Activated CD4-positive, alpha-beta memory T cell treated with anti-CD3 and anti-CD28 coated beads, Interleukin-2, amount 10 ng/mL, durations not matched to agents 7 days and 5 days (primary cell): ENCODE measurements at regions not wholly inside any gene's neighbourhood (a gene's known extent, or its start where the extent isn't known, plus 50 kb on each side); places are given as distances from the start of the nearest gene placed in this dataset.

Experiments used
- CTCF ChIA-PET: fragments of 350-600 bp; sonication (Branson Sonifier 250); formaldehyde crosslinking; loops from one replicate; lab custom pipeline; 2021; ENCODE audit warnings: antibody characterized with exemption, inconsistent platforms; lab: Charles Lee
- POLR2A ChIA-PET: fragments of 350-600 bp; sonication (Branson Sonifier 250); formaldehyde crosslinking; loops from one replicate; lab custom pipeline; 2021; ENCODE audit warnings: antibody characterized with exemption; lab: Charles Lee
- DNase-seq: peaks from one replicate; pipeline ENCODE4 v3.0.0-alpha.2; 2020
- H3K27ac Mint-ChIP-seq: one replicate; pipeline ENCODE4 v1.8.0; 2021; ENCODE audit warnings: mild to moderate bottlenecking, mixed read lengths
- H3K27me3 Mint-ChIP-seq: one replicate; pipeline ENCODE4 v1.8.0; 2021; ENCODE audit warnings: mixed read lengths
- H3K36me3 Mint-ChIP-seq: one replicate; pipeline ENCODE4 v1.8.0; 2021; ENCODE audit warnings: low read depth, mixed read lengths
- H3K4me1 Mint-ChIP-seq: one replicate; pipeline ENCODE4 v1.8.0; 2021; ENCODE audit warnings: mixed read lengths
- H3K4me3 Mint-ChIP-seq: one replicate; pipeline ENCODE4 v1.8.0; 2021; ENCODE audit warnings: mild to moderate bottlenecking, mixed read lengths
- H3K9me3 Mint-ChIP-seq: one replicate; pipeline ENCODE4 v1.8.0; 2021; ENCODE audit warnings: mixed read lengths

- no peaks in the 10 kb centered on the region for H3K36me3 Mint-ChIP-seq
- POLR2A ChIA-PET, result interaction anchor here (1.1 kb wide), 1 partner anchor 33 kb away, joined by 3 read pairs; no protein-coding TSS in a partner anchor
- no peak for DNase-seq
- no peak overlapping the region for H3K27ac Mint-ChIP-seq
- CTCF ChIA-PET, result no interaction called here
- H3K4me3 Mint-ChIP-seq, result no peak overlapping the region
- peaks cover 2% of the 10 kb centered on the region for H3K9me3 Mint-ChIP-seq
- H3K27me3 Mint-ChIP-seq, result no peaks in the 10 kb centered on the region
- H3K4me1 Mint-ChIP-seq, result no peaks in the 10 kb centered on the region
Measured at GRCh38 chr3:182292591-182292990, 500.7 kb upstream of the ATP11B start.

GRCh38 chr3:182294256-182294655 lies 499.0 kb upstream of the ATP11B start:
- no peaks in the 10 kb centered on the region for H3K4me1 Mint-ChIP-seq

GRCh38 chr3:182294696-182295095 lies 498.6 kb upstream of the ATP11B start:
- no peak for DNase-seq
- Mint-ChIP-seq H3K9me3 (peaks cover 2% of the 10 kb centered on the region), H3K36me3 (no peaks in the 10 kb centered on the region), H3K4me3 (no peak overlapping the region), H3K27ac (no peak overlapping the region), H3K4me1 (no peaks in the 10 kb centered on the region), H3K27me3 (no peaks in the 10 kb centered on the region)
- ChIA-PET POLR2A (no interaction called here), CTCF (no interaction called here)

More at GRCh38 chr3:182294256-182294655, 499.0 kb upstream of the ATP11B start:
- POLR2A ChIA-PET, result no interaction called here
- Mint-ChIP-seq H3K27ac (no peak overlapping the region), H3K27me3 (no peaks in the 10 kb centered on the region), H3K36me3 (no peaks in the 10 kb centered on the region), H3K4me3 (no peak overlapping the region), H3K9me3 (peaks cover 2% of the 10 kb centered on the region)
- CTCF ChIA-PET, result no interaction called here
- DNase-seq, result no peak

GRCh38 chr3:182300266-182300665 lies 493.0 kb upstream of the ATP11B start:
- no peak for DNase-seq
- ChIA-PET POLR2A (no interaction called here), CTCF (no interaction called here)
- Mint-ChIP-seq H3K4me3 (no peak overlapping the region), H3K4me1 (no peaks in the 10 kb centered on the region), H3K36me3 (no peaks in the 10 kb centered on the region), H3K9me3 (peaks cover 2% of the 10 kb centered on the region), H3K27me3 (no peaks in the 10 kb centered on the region), H3K27ac (no peak overlapping the region)

- no peaks in the 10 kb centered on the region for H3K9me3 Mint-ChIP-seq
- no peak for DNase-seq
- H3K4me1 Mint-ChIP-seq, result no peaks in the 10 kb centered on the region
- ChIA-PET POLR2A (no interaction called here), CTCF (no interaction called here)
- no peaks in the 10 kb centered on the region for H3K27me3 Mint-ChIP-seq
- no peak overlapping the region for H3K4me3 Mint-ChIP-seq
- no peak overlapping the region for H3K27ac Mint-ChIP-seq
- no peaks in the 10 kb centered on the region for H3K36me3 Mint-ChIP-seq
Measured at GRCh38 chr3:182303169-182303568, 490.1 kb upstream of the ATP11B start.

GRCh38 chr3:182305881-182306665 lies 487.2 kb upstream of the ATP11B start:
- no peak overlapping the region for H3K27ac Mint-ChIP-seq
- H3K9me3 Mint-ChIP-seq, result no peaks in the 10 kb centered on the region
- no peaks in the 10 kb centered on the region for H3K27me3 Mint-ChIP-seq
- H3K4me3 Mint-ChIP-seq, result no peak overlapping the region
- no peaks in the 10 kb centered on the region for H3K36me3 Mint-ChIP-seq
- POLR2A ChIA-PET, result no interaction called here
- DNase-seq, result no peak
- H3K4me1 Mint-ChIP-seq, result no peaks in the 10 kb centered on the region
- CTCF ChIA-PET, result no interaction called here

- Mint-ChIP-seq H3K27me3 (no peaks in the 10 kb centered on the region), H3K36me3 (no peaks in the 10 kb centered on the region), H3K27ac (no peak overlapping the region), H3K9me3 (no peaks in the 10 kb centered on the region), H3K4me1 (no peaks in the 10 kb centered on the region), H3K4me3 (no peak overlapping the region)
- DNase-seq, result no peak
- CTCF ChIA-PET, result no interaction called here
- POLR2A ChIA-PET, result no interaction called here
Measured at GRCh38 chr3:182308328-182308727, 485.0 kb upstream of the ATP11B start.

GRCh38 chr3:182309120-182309519 lies 484.2 kb upstream of the ATP11B start:
- no peak for DNase-seq
- H3K4me3 Mint-ChIP-seq, result no peak overlapping the region
- H3K36me3 Mint-ChIP-seq, result no peaks in the 10 kb centered on the region
- H3K9me3 Mint-ChIP-seq, result no peaks in the 10 kb centered on the region
- H3K27ac Mint-ChIP-seq, result no peak overlapping the region
- CTCF ChIA-PET, result no interaction called here
- POLR2A ChIA-PET, result no interaction called here
- no peaks in the 10 kb centered on the region for H3K4me1 Mint-ChIP-seq
- no peaks in the 10 kb centered on the region for H3K27me3 Mint-ChIP-seq

- H3K27me3 Mint-ChIP-seq, result no peaks in the 10 kb centered on the region
- peaks cover 11% of the 10 kb centered on the region for H3K9me3 Mint-ChIP-seq
- H3K36me3 Mint-ChIP-seq, result no peaks in the 10 kb centered on the region
- H3K4me3 Mint-ChIP-seq, result no peak overlapping the region
- DNase-seq, result no peak
- no peaks in the 10 kb centered on the region for H3K4me1 Mint-ChIP-seq
- ChIA-PET POLR2A (no interaction called here), CTCF (no interaction called here)
- H3K27ac Mint-ChIP-seq, result no peak overlapping the region
Measured at GRCh38 chr3:182315313-182315712, 478.0 kb upstream of the ATP11B start.

- POLR2A ChIA-PET, result no interaction called here
- Mint-ChIP-seq H3K36me3 (no peaks in the 10 kb centered on the region), H3K27ac (no peak overlapping the region), H3K4me3 (no peak overlapping the region), H3K9me3 (peaks cover 3% of the 10 kb centered on the region), H3K27me3 (no peaks in the 10 kb centered on the region), H3K4me1 (no peaks in the 10 kb centered on the region)
- CTCF ChIA-PET, result no interaction called here
- no peak for DNase-seq
Measured at GRCh38 chr3:182323126-182323700, 470.1 kb upstream of the ATP11B start.

- POLR2A ChIA-PET, result no interaction called here
- CTCF ChIA-PET, result no interaction called here
- H3K9me3 Mint-ChIP-seq, result peaks cover 3% of the 10 kb centered on the region
- H3K4me1 Mint-ChIP-seq, result no peaks in the 10 kb centered on the region
- H3K36me3 Mint-ChIP-seq, result no peaks in the 10 kb centered on the region
- no peaks in the 10 kb centered on the region for H3K27me3 Mint-ChIP-seq
- no peak for DNase-seq
- H3K4me3 Mint-ChIP-seq, result no peak overlapping the region
- H3K27ac Mint-ChIP-seq, result no peak overlapping the region
Measured at GRCh38 chr3:182323898-182324297, 469.4 kb upstream of the ATP11B start.

- H3K4me1 Mint-ChIP-seq, result no peaks in the 10 kb centered on the region
- DNase-seq, result no peak
- H3K4me3 Mint-ChIP-seq, result no peak overlapping the region
- POLR2A ChIA-PET, result interaction anchor here (1.0 kb wide), 1 partner anchor 33 kb away, joined by 3 read pairs; no protein-coding TSS in a partner anchor
- H3K27me3 Mint-ChIP-seq, result no peaks in the 10 kb centered on the region
- CTCF ChIA-PET, result no interaction called here
- H3K27ac Mint-ChIP-seq, result no peak overlapping the region
- H3K9me3 Mint-ChIP-seq, result peaks cover under 1% of the 10 kb centered on the region
- no peaks in the 10 kb centered on the region for H3K36me3 Mint-ChIP-seq
Measured at GRCh38 chr3:182325213-182325950, 467.9 kb upstream of the ATP11B start.

GRCh38 chr3:182327196-182327681 lies 466.1 kb upstream of the ATP11B start:
- H3K4me3 Mint-ChIP-seq, result no peak overlapping the region
- ChIA-PET CTCF (no interaction called here), POLR2A (no interaction called here)
- no peaks in the 10 kb centered on the region for H3K27me3 Mint-ChIP-seq
- H3K4me1 Mint-ChIP-seq, result no peaks in the 10 kb centered on the region
- H3K36me3 Mint-ChIP-seq, result no peaks in the 10 kb centered on the region
- H3K9me3 Mint-ChIP-seq, result no peaks in the 10 kb centered on the region
- DNase-seq, result no peak
- H3K27ac Mint-ChIP-seq, result no peak overlapping the region
